Activated CD8-positive, alpha-beta T cell treated with anti-CD3 and anti-CD28 coated beads for 36 hours (primary cell): ENCODE measurements at regions not wholly inside any gene's neighbourhood (a gene's known extent, or its start where the extent isn't known, plus 50 kb on each side); places are given as distances from the start of the nearest gene placed in this dataset.

Experiments used
- ATAC-seq: fragments of 200-7000 bp; cut with Tn5 transposase; one replicate; pipeline ENCODE4 v1.10.0; 2021; ENCODE audit warnings: mild to moderate bottlenecking, moderate library complexity
- CTCF ChIA-PET: fragments of 350-600 bp; sonication (Branson Sonifier 250); formaldehyde crosslinking; loops from one replicate; lab custom pipeline; 2021; ENCODE audit warnings: antibody characterized with exemption; lab: Charles Lee
- POLR2A ChIA-PET: fragments of 350-600 bp; sonication (Branson Sonifier 250); formaldehyde crosslinking; loops from one replicate; lab custom pipeline; 2021; ENCODE audit warnings: antibody characterized with exemption; lab: Charles Lee
- DNase-seq: peaks from one replicate; pipeline ENCODE4 v3.0.0-alpha.2; 2020
- H3K27ac Mint-ChIP-seq: one replicate; pipeline ENCODE4 v1.8.0; 2021; ENCODE audit warnings: mild to moderate bottlenecking, mixed read lengths
- H3K27me3 Mint-ChIP-seq: one replicate; pipeline ENCODE4 v1.8.0; 2021; ENCODE audit warnings: mixed read lengths
- H3K36me3 Mint-ChIP-seq: one replicate; pipeline ENCODE4 v1.8.0; 2021; ENCODE audit warnings: low read depth, mixed read lengths
- H3K4me1 Mint-ChIP-seq: one replicate; pipeline ENCODE4 v1.8.0; 2021; ENCODE audit warnings: low read depth, mixed read lengths
- H3K4me3 Mint-ChIP-seq: one replicate; pipeline ENCODE4 v1.8.0; 2021; ENCODE audit warnings: mild to moderate bottlenecking, moderate library complexity, mixed read lengths
- H3K9me3 Mint-ChIP-seq: one replicate; pipeline ENCODE4 v1.8.0; 2021; ENCODE audit warnings: mixed read lengths
- intact Hi-C: fragments of 100-400 bp; cut with micrococcal nuclease; formaldehyde crosslinking; loops from one replicate; pipeline ENCODE4 v1.10.0; 2022
- TF ChIP-seq, protein P1 (sequence below): fragments of 200-600 bp; IDR thresholded peaks from one replicate; pipeline ENCODE4 v1.8.0; 2022; ENCODE audit warnings: antibody characterized with exemption, mild to moderate bottlenecking

GRCh38 chr9:86655147-86655546, 292.2 kb downstream of the GAS1 start:
- no peak for ATAC-seq
- Mint-ChIP-seq H3K9me3 (peaks cover 5% of the 10 kb centered on the region), H3K27ac (no peak overlapping the region), H3K4me3 (no peak overlapping the region), H3K36me3 (no peaks in the 10 kb centered on the region), H3K4me1 (peaks cover 4% of the 10 kb centered on the region), H3K27me3 (peaks cover 8% of the 10 kb centered on the region)
- intact Hi-C loops: no loop called here
- no peak for DNase-seq
- CTCF ChIA-PET: no interaction called here
- POLR2A ChIA-PET: no interaction called here
- TF ChIP-seq, protein P1, sequence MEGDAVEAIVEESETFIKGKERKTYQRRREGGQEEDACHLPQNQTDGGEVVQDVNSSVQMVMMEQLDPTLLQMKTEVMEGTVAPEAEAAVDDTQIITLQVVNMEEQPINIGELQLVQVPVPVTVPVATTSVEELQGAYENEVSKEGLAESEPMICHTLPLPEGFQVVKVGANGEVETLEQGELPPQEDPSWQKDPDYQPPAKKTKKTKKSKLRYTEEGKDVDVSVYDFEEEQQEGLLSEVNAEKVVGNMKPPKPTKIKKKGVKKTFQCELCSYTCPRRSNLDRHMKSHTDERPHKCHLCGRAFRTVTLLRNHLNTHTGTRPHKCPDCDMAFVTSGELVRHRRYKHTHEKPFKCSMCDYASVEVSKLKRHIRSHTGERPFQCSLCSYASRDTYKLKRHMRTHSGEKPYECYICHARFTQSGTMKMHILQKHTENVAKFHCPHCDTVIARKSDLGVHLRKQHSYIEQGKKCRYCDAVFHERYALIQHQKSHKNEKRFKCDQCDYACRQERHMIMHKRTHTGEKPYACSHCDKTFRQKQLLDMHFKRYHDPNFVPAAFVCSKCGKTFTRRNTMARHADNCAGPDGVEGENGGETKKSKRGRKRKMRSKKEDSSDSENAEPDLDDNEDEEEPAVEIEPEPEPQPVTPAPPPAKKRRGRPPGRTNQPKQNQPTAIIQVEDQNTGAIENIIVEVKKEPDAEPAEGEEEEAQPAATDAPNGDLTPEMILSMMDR: no peak

GRCh38 chr9:86653466-86653865, 293.8 kb downstream of the GAS1 start:
- CTCF ChIA-PET: interaction anchor here (1.2 kb wide), 1 partner anchor 16 kb away, joined by 3 read pairs; no protein-coding TSS in a partner anchor
- ATAC-seq (no peak), DNase-seq (no peak)
- POLR2A ChIA-PET: no interaction called here
- no peaks in the 10 kb centered on the region for H3K4me1 Mint-ChIP-seq
- no peak overlapping the region for H3K27ac Mint-ChIP-seq
- intact Hi-C loops: no loop called here
- H3K27me3 Mint-ChIP-seq: peaks cover 5% of the 10 kb centered on the region
- peaks cover 5% of the 10 kb centered on the region for H3K9me3 Mint-ChIP-seq
- H3K4me3 Mint-ChIP-seq: no peak overlapping the region
- no peaks in the 10 kb centered on the region for H3K36me3 Mint-ChIP-seq
- TF ChIP-seq, protein P1: no peak

DNA sequence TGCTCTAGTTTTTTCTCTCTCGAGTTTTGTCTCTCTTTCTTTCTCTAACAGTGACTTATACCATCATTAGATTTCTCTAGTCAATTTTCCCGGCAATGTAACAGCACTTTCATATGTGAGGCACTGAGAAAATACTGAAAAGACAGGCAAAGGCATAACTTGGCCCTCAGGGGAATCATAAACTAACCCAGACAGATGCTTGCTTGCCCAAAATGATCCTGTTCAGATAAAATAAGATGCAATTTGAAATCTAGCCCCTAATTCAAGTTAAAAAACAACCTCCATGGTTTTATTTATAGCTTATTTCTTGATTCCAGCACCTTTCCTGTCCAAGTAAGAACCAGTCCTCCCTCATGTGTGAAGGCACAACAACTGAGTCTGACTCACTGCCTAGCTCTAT, 294.6 kb downstream of the GAS1 start:
- ChIA-PET POLR2A (no interaction called here), CTCF (no interaction called here)
- no peak for ATAC-seq
- Mint-ChIP-seq H3K4me3 (no peak overlapping the region), H3K27me3 (peaks cover 4% of the 10 kb centered on the region), H3K4me1 (no peaks in the 10 kb centered on the region), H3K9me3 (peaks cover 5% of the 10 kb centered on the region), H3K36me3 (no peaks in the 10 kb centered on the region), H3K27ac (no peak overlapping the region)
- TF ChIP-seq, protein P1: no peak
- intact Hi-C loops: no loop called here
- no peak for DNase-seq

DNA sequence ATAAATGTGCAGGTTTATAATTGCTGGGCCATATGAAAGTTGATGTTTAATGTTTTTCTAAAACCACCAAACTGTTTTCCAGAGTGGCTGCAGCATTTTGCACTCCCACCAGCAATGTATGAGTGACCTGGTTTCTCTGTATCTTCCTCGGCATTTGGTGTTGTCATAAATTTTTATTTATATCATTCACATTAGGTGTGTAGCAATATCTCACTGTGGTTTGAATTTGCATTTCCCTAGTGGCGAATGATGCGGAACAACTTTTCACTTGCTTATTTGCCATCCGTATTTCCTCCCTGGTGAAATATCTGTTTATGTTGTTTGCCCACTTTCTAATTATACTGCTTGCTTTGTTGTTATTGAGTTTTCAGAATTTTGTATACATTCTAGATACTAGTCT, 295.7 kb upstream of the TUT7 start:
- Mint-ChIP-seq H3K36me3 (no peaks in the 10 kb centered on the region), H3K27ac (no peak overlapping the region), H3K4me1 (no peaks in the 10 kb centered on the region), H3K9me3 (peaks cover 5% of the 10 kb centered on the region), H3K4me3 (no peak overlapping the region), H3K27me3 (peaks cover 2% of the 10 kb centered on the region)
- ChIA-PET CTCF (no interaction called here), POLR2A (no interaction called here)
- no peak for DNase-seq
- no peak for ATAC-seq
- intact Hi-C loops: no loop called here
- TF ChIP-seq, protein P1: no peak

- intact Hi-C loops: no loop called here
- Mint-ChIP-seq H3K9me3 (peaks cover 4% of the 10 kb centered on the region), H3K27me3 (peaks cover 3% of the 10 kb centered on the region), H3K27ac (no peak overlapping the region), H3K4me3 (no peak overlapping the region), H3K4me1 (no peaks in the 10 kb centered on the region), H3K36me3 (no peaks in the 10 kb centered on the region)
- ChIA-PET CTCF (no interaction called here), POLR2A (no interaction called here)
- TF ChIP-seq, protein P1: no peak
- no peak for ATAC-seq
- no peak for DNase-seq
Observed at GRCh38 chr9:86648828-86649170, 294.6 kb upstream of the TUT7 start.
